HEK293T (cell line): ENCODE measurements at regions not wholly inside any gene's neighbourhood (a gene's known extent, or its start where the extent isn't known, plus 50 kb on each side); places are given as distances from the start of the nearest gene placed in this dataset.

Experiments used
- CTCF ChIA-PET: fragments of 350-600 bp; formaldehyde crosslinking; extraction: SDS; loops from one replicate; lab custom pipeline; 2021; ENCODE audit warnings: antibody characterized with exemption, inconsistent platforms; lab: Yijun Ruan, JAX
- POLR2A ChIA-PET: fragments of 350-600 bp; formaldehyde crosslinking; extraction: SDS; loops from one replicate; lab custom pipeline; 2020; ENCODE audit warnings: antibody characterized with exemption, inconsistent platforms; lab: Yijun Ruan, JAX
- DNase-seq: peaks from one replicate; pipeline ENCODE4 v3.0.0; 2012; ENCODE audit warnings: mixed read lengths; ENCODE audit errors: extremely low spot score
- ARNT ChIP-seq: fragments of 450-650 bp; IDR thresholded peaks from 2 replicates; pipeline ENCODE4 v1.6.1; 2017; ENCODE audit warnings: mild to moderate bottlenecking
- BHLHE40 ChIP-seq: fragments of 450-650 bp; IDR thresholded peaks from 2 replicates; pipeline ENCODE4 v1.6.1; 2016; ENCODE audit warnings: mild to moderate bottlenecking, moderate library complexity, borderline replicate concordance
- CTBP1 ChIP-seq: fragments of 450-650 bp; IDR thresholded peaks from 2 replicates; pipeline ENCODE4 v1.6.1; 2016; ENCODE audit warnings: borderline replicate concordance
- ELF4 ChIP-seq: fragments of 450-650 bp; IDR thresholded peaks from 2 replicates; pipeline ENCODE4 v1.6.1; 2017; ENCODE audit warnings: antibody characterized with exemption
- FOXA1 ChIP-seq: fragments of 450-650 bp; IDR thresholded peaks from 2 replicates; pipeline ENCODE4 v1.6.1; 2016; ENCODE audit warnings: mild to moderate bottlenecking
- FOXK2 ChIP-seq: fragments of 450-650 bp; IDR thresholded peaks from 2 replicates; pipeline ENCODE4 v1.6.1; 2016; ENCODE audit warnings: mild to moderate bottlenecking
- FOXM1 ChIP-seq: fragments of 450-650 bp; IDR thresholded peaks from 2 replicates; pipeline ENCODE4 v1.6.1; 2017; ENCODE audit warnings: mild to moderate bottlenecking, borderline replicate concordance
- HDGF ChIP-seq: fragments of 450-650 bp; IDR thresholded peaks from 2 replicates; pipeline ENCODE4 v1.6.1; 2017; ENCODE audit warnings: antibody characterized with exemption, borderline replicate concordance
- L3MBTL2 ChIP-seq: fragments of 450-650 bp; conservative IDR thresholded peaks from 2 replicates; pipeline ENCODE4 v1.6.1; 2016; ENCODE audit warnings: mild to moderate bottlenecking
- LEF1 ChIP-seq: fragments of 450-650 bp; IDR thresholded peaks from 2 replicates; pipeline ENCODE4 v1.6.1; 2017; ENCODE audit warnings: mild to moderate bottlenecking, borderline replicate concordance
- NFRKB ChIP-seq: fragments of 450-650 bp; IDR thresholded peaks from 2 replicates; pipeline ENCODE4 v1.6.1; 2016; ENCODE audit warnings: mild to moderate bottlenecking, moderate library complexity
- PKNOX1 ChIP-seq: fragments of 450-650 bp; IDR thresholded peaks from 2 replicates; pipeline ENCODE4 v1.6.1; 2016
- SP1 ChIP-seq: fragments of 450-650 bp; IDR thresholded peaks from 2 replicates; pipeline ENCODE4 v1.6.1; 2017
- SUZ12 ChIP-seq: fragments of 450-650 bp; IDR thresholded peaks from 2 replicates; pipeline ENCODE4 v1.6.1; 2016; ENCODE audit warnings: mild to moderate bottlenecking
- TARDBP ChIP-seq: fragments of 450-650 bp; IDR thresholded peaks from 2 replicates; pipeline ENCODE4 v1.6.1; 2016
- ZNF384 ChIP-seq: fragments of 450-650 bp; IDR thresholded peaks from 2 replicates; pipeline ENCODE4 v1.6.1; 2016

- ChIA-PET CTCF (interaction anchor here (0.9 kb wide), 1 partner anchor 360 kb away, joined by 3 read pairs; no protein-coding TSS in a partner anchor), POLR2A (no interaction called here)
- TF ChIP-seq ELF4 (no peak), NFRKB (no peak), PKNOX1 (no peak), FOXK2 (no peak), ZNF384 (no peak), FOXM1 (no peak), ARNT (no peak), BHLHE40 (no peak), TARDBP (no peak), CTBP1 (no peak), SP1 (no peak), SUZ12 (no peak), HDGF (no peak), FOXA1 (no peak), L3MBTL2 (no peak), LEF1 (no peak)
- no peak for DNase-seq
These were observed 353.3 kb downstream of the GADD45G start for GRCh38 chr9:89958086-89958485.

- ChIA-PET CTCF (no interaction called here), POLR2A (no interaction called here)
- no peak for TF ChIP-seq SP1
- TF ChIP-seq FOXK2: no peak
- TF ChIP-seq BHLHE40: no peak
- TF ChIP-seq FOXA1: no peak
- no peak for TF ChIP-seq TARDBP
- no peak for TF ChIP-seq LEF1
- no peak for TF ChIP-seq NFRKB
- no peak for TF ChIP-seq FOXM1
- TF ChIP-seq PKNOX1: no peak
- no peak for TF ChIP-seq SUZ12
- TF ChIP-seq L3MBTL2: no peak
- TF ChIP-seq ZNF384: no peak
- TF ChIP-seq CTBP1: no peak
- TF ChIP-seq ARNT: no peak
- TF ChIP-seq ELF4: no peak
- no peak for DNase-seq
These were observed 357.0 kb downstream of the GADD45G start for GRCh38 chr9:89961616-89962341.

DNA sequence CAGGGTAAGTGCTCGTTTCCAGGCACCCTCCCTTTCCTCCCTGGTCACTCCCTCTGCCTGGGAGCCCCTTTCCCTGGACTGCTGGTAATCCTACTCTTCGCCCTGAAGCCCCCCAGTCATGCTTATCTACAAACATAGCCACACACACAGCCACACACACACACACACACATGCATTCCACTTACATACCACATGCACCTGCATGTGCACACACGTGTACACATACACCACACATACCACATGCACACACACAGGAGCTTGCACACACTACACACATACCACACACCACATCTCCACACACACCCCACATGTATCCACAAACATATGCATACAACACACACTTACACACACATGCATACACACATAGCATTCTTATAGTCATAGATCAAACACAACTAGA lies 358.5 kb downstream of the GADD45G start:
- ChIA-PET CTCF (no interaction called here), POLR2A (no interaction called here)
- TF ChIP-seq TARDBP: no peak
- no peak for DNase-seq

- ChIA-PET CTCF (no interaction called here), POLR2A (no interaction called here)
- TF ChIP-seq NFRKB (no peak), FOXK2 (no peak), FOXA1 (no peak), FOXM1 (no peak), SP1 (no peak), ARNT (no peak), LEF1 (no peak), SUZ12 (no peak)
- DNase-seq: no peak
These were observed 362.7 kb downstream of the GADD45G start for GRCh38 chr9:89967527-89967926.

DNA sequence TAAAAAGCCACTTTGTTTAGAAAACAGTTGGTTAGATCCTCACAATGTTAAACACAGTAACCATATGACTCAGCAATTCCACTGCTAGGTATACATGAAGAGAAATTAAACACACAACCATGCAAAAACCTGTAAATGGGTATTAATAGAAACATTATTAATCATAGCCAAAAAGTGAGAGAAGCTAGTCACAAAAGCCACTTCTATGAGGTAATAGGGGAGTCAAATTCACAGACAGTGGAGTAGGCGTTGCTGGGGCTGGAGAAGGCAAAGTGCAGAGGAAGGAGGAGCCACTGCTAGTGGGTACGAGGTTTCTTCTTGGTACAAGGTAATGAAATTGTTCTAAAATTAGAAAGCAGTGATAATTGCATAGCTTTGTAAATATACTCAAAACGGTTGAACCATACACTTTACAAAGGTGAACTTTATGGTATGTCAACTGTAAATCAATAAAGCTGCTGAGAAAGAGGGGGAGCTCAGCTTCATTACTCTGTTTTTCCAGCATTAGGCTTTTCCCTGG lies 364.4 kb downstream of the GADD45G start:
- TF ChIP-seq L3MBTL2: no peak
- TF ChIP-seq FOXA1: no peak
- no peak for TF ChIP-seq ARNT
- no peak for TF ChIP-seq NFRKB
- CTCF ChIA-PET: interaction anchor here (0.5 kb wide), 1 partner anchor 608 kb away, joined by 3 read pairs; no protein-coding TSS in a partner anchor
- DNase-seq: no peak
- POLR2A ChIA-PET: no interaction called here

DNA sequence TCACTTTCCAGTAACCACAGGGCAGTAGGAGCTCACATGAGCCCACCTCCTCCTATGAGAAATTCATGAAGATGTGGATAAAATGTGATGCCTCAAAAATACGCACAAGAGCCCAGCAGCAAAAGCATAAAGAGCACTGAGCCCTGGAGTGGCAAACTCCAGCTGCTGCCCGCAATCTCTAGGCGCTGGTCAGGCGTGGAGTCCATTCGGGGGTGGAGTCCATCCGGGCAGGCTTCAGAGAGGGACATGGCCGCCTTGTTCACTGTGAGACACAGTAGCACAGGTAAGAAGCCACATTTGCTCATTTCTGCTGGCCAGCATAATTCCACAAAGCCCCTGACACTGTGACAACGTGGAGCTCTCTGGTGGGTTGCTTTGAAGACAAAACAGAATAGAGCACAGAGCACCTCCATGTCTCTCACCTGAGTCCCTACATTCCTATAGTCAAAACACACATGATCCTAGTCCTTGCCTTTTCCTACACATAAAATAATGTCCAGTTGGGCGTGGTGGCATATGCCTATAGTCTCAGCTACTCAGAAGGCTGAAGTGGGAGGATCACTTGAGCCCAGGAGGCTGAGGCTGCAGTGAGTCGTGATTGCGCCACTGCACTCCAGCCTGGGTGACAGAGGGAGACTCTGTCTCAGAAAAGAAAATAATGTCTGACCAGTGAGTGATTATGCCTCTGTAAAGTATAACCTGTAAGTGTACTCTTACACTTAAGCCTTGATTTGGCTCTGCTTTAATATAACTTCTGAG lies 365.2 kb downstream of the GADD45G start:
- no peak for DNase-seq
- no peak for TF ChIP-seq CTBP1
- TF ChIP-seq FOXM1: no peak
- TF ChIP-seq PKNOX1: no peak
- TF ChIP-seq TARDBP: no peak
- no peak for TF ChIP-seq LEF1
- no peak for TF ChIP-seq ELF4
- no peak for TF ChIP-seq NFRKB
- no peak for TF ChIP-seq HDGF
- no peak for TF ChIP-seq SUZ12
- TF ChIP-seq SP1: no peak
- TF ChIP-seq FOXA1: no peak
- no peak for TF ChIP-seq ARNT
- TF ChIP-seq L3MBTL2: no peak
- no peak for TF ChIP-seq ZNF384
- POLR2A ChIA-PET: no interaction called here
- CTCF ChIA-PET: interaction anchor here (0.6 to 0.7 kb wide), 2 partner anchors 11 to 70 kb away, joined by 3 to 5 read pairs; no protein-coding TSS in a partner anchor
